Ovary (tissue), 7 donors: ENCODE measurements at regions not wholly inside any gene's neighbourhood (a gene's known extent, or its start where the extent isn't known, plus 50 kb on each side); places are given as distances from the start of the nearest gene placed in this dataset.

Experiments
- DNase-seq, 5 donors: peaks; one replicate each; pipeline ENCODE4 v3.0.0-alpha.2; 2019 to 2020
- H3K27ac ChIP-seq, 2 donors: fragments of 200-600 bp; one replicate each; pipeline versions ENCODE4 v1.5.1 to v1.8.0; 2019 to 2022
- H3K27me3 ChIP-seq: fragments of 200-600 bp; one replicate; pipeline ENCODE4 v1.8.0; 2022
- H3K36me3 ChIP-seq: fragments of 200-600 bp; sonication (generic); one replicate; pipeline ENCODE4 v1.5.1; 2019
- H3K4me1 ChIP-seq: one replicate; pipeline ENCODE4 v1.8.1; 2013; ENCODE audit warnings: mild to moderate bottlenecking, moderate library complexity; ENCODE audit not compliant: insufficient read depth
- H3K4me3 ChIP-seq: fragments of 200-600 bp; sonication (generic); one replicate; pipeline ENCODE4 v1.5.1; 2017
- H3K9me3 ChIP-seq, 2 donors: fragments of 200-600 bp in 1 of 2; sonication (generic) in 1 of 2; one replicate each; pipeline versions ENCODE4 v1.5.1 to v1.8.1; 2013 to 2019; ENCODE audit warnings: mild to moderate bottlenecking in 1 of 2, moderate library complexity in 1 of 2
- CTCF ChIP-seq, 3 donors: fragments of 450-650 bp in 2 of 3; fragments of 200-600 bp in 1 of 3; IDR thresholded peaks; one replicate each; pipeline versions ENCODE4 v1.5.1 to v1.8.0; 2016 to 2022; ENCODE audit warnings: antibody characterized with exemption in 3 of 3, mild to moderate bottlenecking in 1 of 3
- EP300 ChIP-seq: sonication (generic); formaldehyde crosslinking; IDR thresholded peaks from one replicate; pipeline ENCODE4 v1.6.1; 2017; ENCODE audit warnings: antibody characterized with exemption
- POLR2A ChIP-seq: fragments of 450-650 bp; IDR thresholded peaks from one replicate; pipeline ENCODE4 v1.6.1; 2017; ENCODE audit warnings: antibody characterized with exemption, mild to moderate bottlenecking, moderate library complexity
- WGBS, 3 donors: extraction: QIAGEN DNeasy Blood & Tissue Kit in 1 of 3; methylation state at CpG; one replicate each; pipeline versions ENCODE4 v1.1.5 to v1.1.7; 2013 to 2017; 5-methylcytosine and 5-hydroxymethylcytosine counted together
- intact Hi-C, 4 donors: fragments of 100-400 bp; cut with DNase I; formaldehyde crosslinking; loops; one replicate each; pipeline versions ENCODE4 v1.11.0 to v1.15.1; 2022 to 2023
- donor health status: DM: no; HTN: no; CAD: no; lungs with moderate emphysema.
- donor health status: DM: no; HTN: no; CAD: no.
- donor health status: Bipolar disorder and iron deficiency.
- donor health status: DM: no; HTN: no; CAD: no.
- donor health status: DM: yes; HTN: yes; CAD: no.

GRCh38 chr16:85303354-85303883 lies 191.1 kb upstream of the CIBAR2 start:
- Histone ChIP-seq H3K27ac (no peak overlapping the region), H3K36me3 (no peaks in the 10 kb centered on the region), H3K27me3 (no peaks in the 10 kb centered on the region), H3K9me3 (no peaks in the 10 kb centered on the region), H3K4me3 (no peak overlapping the region), H3K4me1 (peaks cover 7% of the 10 kb centered on the region)
- peak; percentile 46 to 74 (median 59) for TF ChIP-seq CTCF (IDR thresholded peaks at IDR 0.05)
- TF ChIP-seq POLR2A: no peak
- intact Hi-C loops: no loop called here
- WGBS, 3 donors: 60 to 64% (median 63%) methylated on average over 34 to 36 of the region's 36 CpGs
- peak; percentile 33 to 75 (median 64) for DNase-seq

- Histone ChIP-seq H3K4me1 (peaks cover 7% of the 10 kb centered on the region), H3K27me3 (no peaks in the 10 kb centered on the region), H3K4me3 (no peak overlapping the region), H3K36me3 (no peaks in the 10 kb centered on the region), H3K9me3 (no peaks in the 10 kb centered on the region), H3K27ac (no peak overlapping the region)
- WGBS, 3 donors: 78 to 84% (median 81%) methylated on average over 9 of the region's 9 CpGs
- TF ChIP-seq POLR2A (no peak), EP300 (no peak), CTCF (IDR thresholded peaks at IDR 0.05) (no peak)
- intact Hi-C loops: no loop called here
- DNase-seq: no peak
These were observed 192.1 kb upstream of the CIBAR2 start for GRCh38 chr16:85304337-85304736.

DNA sequence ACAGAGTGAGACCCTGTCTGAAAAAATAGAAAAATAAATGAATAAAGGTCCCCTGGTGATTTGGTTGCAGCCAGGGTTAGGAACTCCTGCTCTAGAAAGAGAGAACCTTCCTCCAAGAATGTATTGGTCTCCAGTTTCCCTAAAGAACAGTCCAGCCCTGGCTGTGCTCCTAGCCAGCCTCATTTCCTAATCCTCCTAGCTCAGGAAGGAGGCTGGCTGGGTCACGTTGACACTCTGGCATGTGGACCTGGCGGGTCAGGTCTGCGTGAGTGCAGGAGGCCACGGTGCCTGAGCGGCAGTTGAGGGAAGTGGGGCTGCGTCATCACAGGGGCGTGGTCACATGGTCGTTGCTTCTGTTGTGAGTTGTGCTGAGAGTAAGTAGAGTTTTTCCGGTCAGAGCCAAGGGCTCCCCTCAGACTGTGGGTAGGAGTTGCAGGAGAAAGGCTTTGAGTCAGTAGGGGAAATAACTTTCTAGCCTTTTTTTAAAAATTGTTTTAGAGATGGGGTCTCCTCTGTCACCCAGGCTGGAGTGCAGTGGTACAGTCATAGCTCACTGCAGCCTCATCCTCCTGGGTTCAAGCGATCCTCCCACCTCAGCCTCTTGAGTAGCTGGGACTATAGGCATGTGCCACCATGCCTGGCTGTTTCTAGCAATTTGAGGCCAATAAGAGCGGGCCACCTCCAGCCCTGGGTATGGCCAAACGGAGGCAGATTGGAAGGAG lies 194.0 kb upstream of the CIBAR2 start:
- Histone ChIP-seq H3K27me3 (no peaks in the 10 kb centered on the region), H3K9me3 (no peaks in the 10 kb centered on the region), H3K36me3 (no peaks in the 10 kb centered on the region), H3K27ac (no peak overlapping the region), H3K4me1 (peaks cover 9% of the 10 kb centered on the region), H3K4me3 (no peak overlapping the region)
- WGBS, 3 donors: 22 to 25% (median 25%) methylated on average over 12 of the region's 12 CpGs
- intact Hi-C loops: no loop called here
- TF ChIP-seq EP300: no peak
- no peak for TF ChIP-seq POLR2A
- no peak for TF ChIP-seq CTCF (IDR thresholded peaks at IDR 0.05)
- DNase-seq: peak; percentile 94 to 98 (median 95)

DNA sequence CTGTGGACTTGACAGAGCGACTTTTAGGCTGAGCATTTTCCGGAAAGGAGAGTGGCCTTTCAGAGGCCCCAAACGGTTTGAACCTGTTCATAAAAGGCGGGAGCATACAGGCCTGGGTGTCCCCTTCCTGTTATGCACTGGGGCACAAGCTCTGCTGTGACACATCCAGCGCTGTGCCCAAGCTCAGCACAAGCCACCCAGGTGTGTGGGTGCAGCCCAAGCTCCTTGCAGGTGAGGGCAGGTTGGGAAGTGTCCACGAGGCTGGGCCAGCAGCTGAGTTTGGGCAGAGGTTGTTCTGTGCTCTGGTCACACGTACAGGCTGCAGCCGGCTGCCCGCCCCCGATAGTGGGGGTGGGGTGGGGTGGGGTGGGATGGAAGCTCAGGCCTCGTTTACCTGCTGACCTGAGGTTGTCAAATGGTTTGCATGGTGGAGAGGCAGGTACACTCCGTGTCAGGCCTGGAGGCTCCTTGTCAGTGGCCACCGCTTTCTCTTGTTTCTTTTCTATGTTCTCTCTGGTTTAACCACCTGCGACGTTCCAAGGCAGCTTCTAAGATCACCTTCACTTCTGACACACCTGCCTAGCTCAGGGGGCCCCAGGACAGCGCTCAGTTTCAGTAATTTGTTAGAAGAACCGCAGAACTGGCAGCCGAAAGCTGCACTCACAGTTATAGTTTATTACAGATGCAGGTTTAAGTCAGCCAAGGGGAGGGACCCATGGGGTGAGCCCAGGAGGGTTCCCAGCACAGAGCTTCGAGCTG lies 194.7 kb upstream of the CIBAR2 start:
- no peak for DNase-seq
- no peak overlapping the region for H3K4me3 ChIP-seq
- no peaks in the 10 kb centered on the region for H3K27me3 ChIP-seq
- no peak overlapping the region for H3K27ac ChIP-seq
- TF ChIP-seq POLR2A (no peak), CTCF (IDR thresholded peaks at IDR 0.05) (no peak), EP300 (no peak)
- peaks cover 9% of the 10 kb centered on the region for H3K4me1 ChIP-seq
- WGBS, 3 donors: 77 to 78% (median 78%) methylated on average over 19 of the region's 19 CpGs
- intact Hi-C loops: no loop called here
- no peaks in the 10 kb centered on the region for H3K9me3 ChIP-seq
- no peaks in the 10 kb centered on the region for H3K36me3 ChIP-seq
